Left ventricle myocardium superior (tissue), 1 donor: ENCODE measurements at regions not wholly inside any gene's neighbourhood (a gene's known extent, or its start where the extent isn't known, plus 50 kb on each side); places are given as distances from the start of the nearest gene placed in this dataset.

Experiments
- ATAC-seq: fragments of 200-7000 bp; cut with Tn5 transposase; one replicate; pipeline ENCODE4 v1.9.1; 2020; ENCODE audit warnings: mild to moderate bottlenecking, moderate library complexity
- DNase-seq: peaks from one replicate; pipeline ENCODE4 v3.0.0-alpha.2; 2020
- intact Hi-C: fragments of 100-400 bp; cut with micrococcal nuclease; formaldehyde crosslinking; loops from one replicate; pipeline ENCODE4 v1.11.0; 2022
- donor health status: DM: no; HTN: yes; CAD: no; lungs with severe emphysema.

GRCh38 chr20:11197851-11198250 lies 524.1 kb upstream of the JAG1 start:
- ATAC-seq, result no peak
- DNase-seq, result no peak
- intact Hi-C loops, result no loop called here

- intact Hi-C loops, result loop anchor here (10.0 kb wide), 1 partner anchor 526 kb away; the partner anchor contains the start of gene JAG1
- no peak for DNase-seq
- ATAC-seq, result no peak
Measured at GRCh38 chr20:11200423-11200822, 526.6 kb upstream of the JAG1 start.

- intact Hi-C loops, result loop anchor here (10.0 kb wide), 1 partner anchor 530 kb away; the partner anchor contains the start of gene JAG1
- DNase-seq, result peak; percentile 38
- peak; percentile 97 for ATAC-seq
Measured at GRCh38 chr20:11204926-11205768, 531.3 kb upstream of the JAG1 start.

GRCh38 chr20:11205769-11206362 lies 532.1 kb upstream of the JAG1 start:
- intact Hi-C loops, result loop anchor here (10.0 kb wide), 1 partner anchor 531 kb away; the partner anchor contains the start of gene JAG1
- ATAC-seq (peak; percentile 33), DNase-seq (no peak)

- intact Hi-C loops, result loop anchor here (10.0 kb wide), 1 partner anchor 533 kb away; the partner anchor contains the start of gene JAG1
- ATAC-seq (no peak), DNase-seq (no peak)
Measured at GRCh38 chr20:11207749-11208502, 534.1 kb upstream of the JAG1 start.

- intact Hi-C loops, result no loop called here
- DNase-seq (no peak), ATAC-seq (no peak)
Measured at GRCh38 chr20:11210611-11211010, 536.8 kb upstream of the JAG1 start.

GRCh38 chr20:11212272-11212671 lies 538.5 kb upstream of the JAG1 start:
- DNase-seq (no peak), ATAC-seq (no peak)
- intact Hi-C loops, result no loop called here

- ATAC-seq (no peak), DNase-seq (no peak)
- intact Hi-C loops, result no loop called here
Measured at GRCh38 chr20:11212902-11213301, 539.1 kb upstream of the JAG1 start.

- ATAC-seq (no peak), DNase-seq (no peak)
- intact Hi-C loops, result no loop called here
Measured at GRCh38 chr20:11214256-11214840, 540.5 kb upstream of the JAG1 start.

GRCh38 chr20:11216451-11217314 lies 542.9 kb upstream of the JAG1 start:
- ATAC-seq (peak; percentile 32), DNase-seq (no peak)
- intact Hi-C loops, result no loop called here

- ATAC-seq (peak; percentile 33), DNase-seq (no peak)
- intact Hi-C loops, result no loop called here
Measured at GRCh38 chr20:11217326-11218172, 543.8 kb upstream of the JAG1 start.

- DNase-seq (no peak), ATAC-seq (no peak)
- intact Hi-C loops, result no loop called here
Measured at GRCh38 chr20:11218173-11218680, 544.4 kb upstream of the JAG1 start.

GRCh38 chr20:11219192-11219591 lies 545.4 kb upstream of the JAG1 start:
- intact Hi-C loops, result no loop called here
- no peak for DNase-seq
- no peak for ATAC-seq

GRCh38 chr20:11221046-11221445 lies 547.2 kb upstream of the JAG1 start:
- DNase-seq (no peak), ATAC-seq (no peak)
- intact Hi-C loops, result no loop called here

- no peak for DNase-seq
- intact Hi-C loops, result no loop called here
- ATAC-seq, result no peak
Measured at GRCh38 chr20:11222243-11222642, 548.4 kb upstream of the JAG1 start.

- intact Hi-C loops, result no loop called here
- DNase-seq, result no peak
- no peak for ATAC-seq
Measured at GRCh38 chr20:11227602-11228001, 553.8 kb upstream of the JAG1 start.

GRCh38 chr20:11229772-11230171 lies 556.0 kb upstream of the JAG1 start:
- ATAC-seq, result peak; percentile 91
- DNase-seq, result peak; percentile 54
- intact Hi-C loops, result no loop called here

GRCh38 chr20:11230999-11231398 lies 557.2 kb upstream of the JAG1 start:
- intact Hi-C loops, result no loop called here
- ATAC-seq (no peak), DNase-seq (no peak)
